ENCODE measurements at regions not wholly inside any gene's neighbourhood (a gene's known extent, or its start where the extent isn't known, plus 50 kb on each side); places are given as distances from the start of the nearest gene placed in this dataset.

GRCh38 chr10:2476218-2476811, 591.0 kb upstream of the PFKP start:
- no peak overlapping the region for H3K27ac ChIP-seq
- intact Hi-C loops (cut with DNase I; ENCODE audit: low total_unique reads): no loop called here
- no peak for DNase-seq

GRCh38 chr10:2475711-2476217, 591.6 kb upstream of the PFKP start:
- intact Hi-C loops (cut with DNase I; ENCODE audit: low total_unique reads): no loop called here
- 67 to 70% methylated on average over 6 of the region's 6 CpGs for WGBS, 2 donors
- DNase-seq: no peak

More at GRCh38 chr10:2476218-2476811, 591.0 kb upstream of the PFKP start:
- WGBS, 2 donors: 81 to 83% methylated on average over 15 of the region's 15 CpGs
- Histone ChIP-seq H3K27me3 (no peaks in the 10 kb centered on the region), H3K36me3 (ENCODE audit: low read depth, missing control alignments) (no peaks in the 10 kb centered on the region), H3K4me3 (no peak overlapping the region), H3K9me3 (no peaks in the 10 kb centered on the region), H3K4me1 (no peaks in the 10 kb centered on the region)
- no peak for TF ChIP-seq CTCF (IDR thresholded peaks at IDR 0.05)
- TF ChIP-seq POLR2A (IDR thresholded peaks at IDR 0.05): no peak

GRCh38 chr10:2471811-2472210, 595.5 kb upstream of the PFKP start:
- 91 to 93% methylated on average over 1 of the region's 1 CpG for WGBS, 2 donors
- H3K27ac ChIP-seq: no peak overlapping the region

More at GRCh38 chr10:2475711-2476217, 591.6 kb upstream of the PFKP start:
- Histone ChIP-seq H3K4me3 (no peak overlapping the region), H3K9me3 (no peaks in the 10 kb centered on the region), H3K36me3 (ENCODE audit: low read depth, missing control alignments) (no peaks in the 10 kb centered on the region), H3K27ac (no peak overlapping the region), H3K4me1 (no peaks in the 10 kb centered on the region), H3K27me3 (no peaks in the 10 kb centered on the region)
- TF ChIP-seq CTCF (IDR thresholded peaks at IDR 0.05): no peak
- no peak for TF ChIP-seq POLR2A (IDR thresholded peaks at IDR 0.05)

GRCh38 chr10:2469802-2470201, 597.5 kb upstream of the PFKP start:
- intact Hi-C loops (cut with DNase I; ENCODE audit: low total_unique reads): no loop called here
- Histone ChIP-seq H3K27me3 (no peaks in the 10 kb centered on the region), H3K27ac (no peak overlapping the region), H3K9me3 (no peaks in the 10 kb centered on the region), H3K4me1 (no peaks in the 10 kb centered on the region), H3K36me3 (ENCODE audit: low read depth, missing control alignments) (no peaks in the 10 kb centered on the region), H3K4me3 (no peak overlapping the region)
- TF ChIP-seq CTCF (IDR thresholded peaks at IDR 0.05): no peak
- no peak for TF ChIP-seq POLR2A (IDR thresholded peaks at IDR 0.05)
- DNase-seq: no peak
- WGBS, 2 donors: 82 to 83% methylated on average over 2 of the region's 2 CpGs

More at GRCh38 chr10:2471811-2472210, 595.5 kb upstream of the PFKP start:
- intact Hi-C loops (cut with DNase I; ENCODE audit: low total_unique reads): no loop called here
- no peaks in the 10 kb centered on the region for H3K9me3 ChIP-seq
- H3K36me3 ChIP-seq (ENCODE audit: low read depth, missing control alignments): no peaks in the 10 kb centered on the region
- H3K4me3 ChIP-seq: no peak overlapping the region
- no peaks in the 10 kb centered on the region for H3K4me1 ChIP-seq
- no peak for TF ChIP-seq CTCF (IDR thresholded peaks at IDR 0.05)
- no peak for TF ChIP-seq POLR2A (IDR thresholded peaks at IDR 0.05)
- DNase-seq: no peak
- no peaks in the 10 kb centered on the region for H3K27me3 ChIP-seq

GRCh38 chr10:2464483-2464882, 602.9 kb upstream of the PFKP start:
- Histone ChIP-seq H3K27ac (no peak overlapping the region), H3K36me3 (ENCODE audit: low read depth, missing control alignments) (no peaks in the 10 kb centered on the region), H3K4me3 (no peak overlapping the region), H3K4me1 (no peaks in the 10 kb centered on the region), H3K9me3 (no peaks in the 10 kb centered on the region), H3K27me3 (no peaks in the 10 kb centered on the region)
- DNase-seq: no peak
- intact Hi-C loops (cut with DNase I; ENCODE audit: low total_unique reads): no loop called here
- TF ChIP-seq CTCF (IDR thresholded peaks at IDR 0.05): no peak
- no peak for TF ChIP-seq POLR2A (IDR thresholded peaks at IDR 0.05)
